ENCODE measurements at regions not wholly inside any gene's neighbourhood (a gene's known extent, or its start where the extent isn't known, plus 50 kb on each side); places are given as distances from the start of the nearest gene placed in this dataset.

DNA sequence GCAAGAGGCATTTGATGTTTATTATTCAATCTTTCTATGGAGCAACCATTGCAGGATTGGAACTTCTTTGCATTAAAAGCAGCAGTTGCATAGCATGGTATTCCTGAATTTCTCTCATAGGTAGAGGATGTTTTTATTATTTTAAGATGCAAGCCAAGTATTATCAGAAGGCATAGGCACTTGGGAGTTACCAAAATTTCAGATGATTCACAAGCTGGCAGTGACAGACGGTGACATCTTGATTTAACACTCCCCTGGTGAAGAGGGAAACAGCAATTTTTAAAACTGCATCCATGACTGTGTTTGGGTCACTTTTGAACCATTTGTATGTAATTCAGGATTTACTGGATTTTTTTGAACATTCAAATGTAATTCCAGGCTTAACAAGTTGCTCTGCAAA, 654.3 kb downstream of the SLC4A3 start:
- no peaks in the 10 kb centered on the region for H3K4me1 Mint-ChIP-seq
- H3K9me3 Mint-ChIP-seq, result no peaks in the 10 kb centered on the region
- H3K27me3 Mint-ChIP-seq, result no peaks in the 10 kb centered on the region
- H3K36me3 Mint-ChIP-seq, result no peaks in the 10 kb centered on the region
- H3K27ac Mint-ChIP-seq, result no peak overlapping the region
- no peak for DNase-seq
- H3K4me3 Mint-ChIP-seq, result no peak overlapping the region

DNA sequence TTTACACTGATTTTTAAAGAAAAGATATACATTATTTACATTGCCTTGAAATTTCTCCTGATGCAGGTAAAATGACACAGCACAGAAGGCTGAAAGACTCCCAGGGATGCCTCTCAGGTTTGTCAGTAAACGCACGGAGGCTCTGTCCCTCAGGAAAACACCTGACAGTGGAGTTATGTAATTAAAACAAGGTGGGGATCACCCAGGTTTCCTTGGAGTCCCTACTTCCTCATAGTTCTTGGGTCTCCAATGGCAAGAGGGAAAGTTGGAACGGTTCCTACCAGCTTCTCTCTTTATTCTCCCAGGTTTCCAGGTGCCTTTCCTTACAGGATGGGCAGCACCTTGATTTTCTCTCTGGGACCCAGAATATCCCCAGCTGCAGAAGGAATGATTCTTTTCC, 654.8 kb downstream of the SLC4A3 start:
- H3K27ac Mint-ChIP-seq, result no peak overlapping the region
- H3K9me3 Mint-ChIP-seq, result no peaks in the 10 kb centered on the region
- no peaks in the 10 kb centered on the region for H3K36me3 Mint-ChIP-seq
- H3K4me3 Mint-ChIP-seq, result no peak overlapping the region
- no peak for DNase-seq
- H3K27me3 Mint-ChIP-seq, result no peaks in the 10 kb centered on the region
- no peaks in the 10 kb centered on the region for H3K4me1 Mint-ChIP-seq

DNA sequence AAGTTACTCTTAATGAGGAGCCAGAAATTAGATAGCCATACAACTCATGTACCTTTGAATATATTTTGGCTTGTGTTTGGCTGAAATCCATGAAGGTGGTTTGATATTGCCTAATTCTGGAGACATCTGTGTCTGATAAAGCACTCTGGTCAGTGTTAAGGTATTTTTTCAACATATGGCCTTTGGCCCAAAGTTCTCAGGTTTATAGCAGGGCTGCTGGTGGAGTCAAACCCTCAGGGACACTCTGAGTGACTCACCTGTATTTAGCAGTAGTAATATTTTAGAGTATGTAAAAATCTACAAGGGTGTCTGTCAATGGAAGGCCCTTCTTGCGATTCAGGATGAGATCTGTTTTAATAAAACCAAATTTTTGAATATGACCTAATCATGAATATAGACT, 666.5 kb downstream of the SLC4A3 start:
- H3K4me3 Mint-ChIP-seq, result no peak overlapping the region
- no peaks in the 10 kb centered on the region for H3K27me3 Mint-ChIP-seq
- no peak overlapping the region for H3K27ac Mint-ChIP-seq
- H3K9me3 Mint-ChIP-seq, result peaks cover 2% of the 10 kb centered on the region
- no peaks in the 10 kb centered on the region for H3K4me1 Mint-ChIP-seq
- H3K36me3 Mint-ChIP-seq, result no peaks in the 10 kb centered on the region
- DNase-seq, result no peak

DNA sequence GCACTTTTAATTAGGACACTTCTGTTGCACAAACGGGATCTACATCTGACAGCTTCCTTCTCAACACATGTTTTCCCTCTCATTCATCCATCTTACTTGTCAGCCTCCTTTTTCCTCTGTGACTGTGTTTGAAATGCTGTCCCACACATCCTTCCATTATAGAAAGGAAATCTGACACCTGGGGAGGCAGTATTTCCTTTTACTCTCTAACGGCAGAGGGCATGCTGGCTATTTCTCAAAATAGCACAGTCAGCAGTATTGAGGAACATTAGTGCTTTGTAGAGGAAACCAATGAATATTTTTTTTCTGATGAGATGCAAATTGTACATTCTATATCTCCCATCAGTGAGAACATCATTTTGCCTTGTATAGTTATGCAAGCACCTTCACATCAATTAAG, 668.7 kb downstream of the SLC4A3 start:
- no peaks in the 10 kb centered on the region for H3K27me3 Mint-ChIP-seq
- peaks cover 2% of the 10 kb centered on the region for H3K9me3 Mint-ChIP-seq
- DNase-seq, result no peak
- H3K4me3 Mint-ChIP-seq, result no peak overlapping the region
- H3K4me1 Mint-ChIP-seq, result no peaks in the 10 kb centered on the region
- H3K27ac Mint-ChIP-seq, result no peak overlapping the region
- no peaks in the 10 kb centered on the region for H3K36me3 Mint-ChIP-seq

- no peak overlapping the region for H3K4me3 Mint-ChIP-seq
- peaks cover 2% of the 10 kb centered on the region for H3K9me3 Mint-ChIP-seq
- no peaks in the 10 kb centered on the region for H3K36me3 Mint-ChIP-seq
- H3K27me3 Mint-ChIP-seq, result no peaks in the 10 kb centered on the region
- DNase-seq, result no peak
- H3K4me1 Mint-ChIP-seq, result no peaks in the 10 kb centered on the region
- no peak overlapping the region for H3K27ac Mint-ChIP-seq
Measured at GRCh38 chr2:220297093-220297492, 669.7 kb downstream of the SLC4A3 start.

DNA sequence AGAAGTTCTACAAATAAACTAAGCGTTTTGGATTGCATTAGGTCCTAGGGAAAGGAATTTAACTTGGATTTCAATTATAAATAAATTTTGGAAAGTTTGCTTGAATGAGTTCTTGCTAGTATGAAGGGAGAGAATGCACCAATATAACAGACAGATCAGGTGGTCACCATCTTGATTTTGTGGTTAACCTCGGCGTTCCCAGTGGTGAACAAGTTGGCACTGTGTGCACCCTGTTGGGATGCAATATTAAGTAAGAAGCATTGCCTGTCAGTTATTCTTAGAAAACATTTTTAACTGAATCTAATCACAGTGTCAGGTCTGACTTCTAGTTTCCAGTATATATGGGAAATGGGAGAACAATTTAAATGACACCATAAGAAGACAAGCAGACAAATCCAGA, 673.4 kb downstream of the SLC4A3 start:
- H3K4me1 Mint-ChIP-seq, result no peaks in the 10 kb centered on the region
- no peak overlapping the region for H3K27ac Mint-ChIP-seq
- no peak overlapping the region for H3K4me3 Mint-ChIP-seq
- H3K9me3 Mint-ChIP-seq, result no peaks in the 10 kb centered on the region
- no peak for DNase-seq
- no peaks in the 10 kb centered on the region for H3K27me3 Mint-ChIP-seq
- no peaks in the 10 kb centered on the region for H3K36me3 Mint-ChIP-seq

DNA sequence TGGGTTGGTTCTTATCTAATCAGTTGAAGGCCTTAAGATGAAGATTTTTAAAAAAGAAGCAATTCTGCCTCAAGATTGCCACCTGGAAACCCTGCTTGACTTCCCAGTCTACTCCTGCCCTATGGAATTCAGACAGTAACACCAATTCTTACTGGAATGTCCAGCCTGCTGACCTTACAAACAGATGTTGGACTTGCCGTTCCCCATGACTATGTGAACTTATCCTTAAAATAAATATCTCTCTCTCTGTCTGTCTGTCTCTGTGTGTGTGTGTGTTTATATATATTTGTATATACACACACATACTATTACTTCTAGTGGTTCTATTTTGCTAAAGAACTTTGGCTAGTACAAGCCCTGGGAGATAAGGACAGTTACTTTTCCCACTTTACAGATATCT, 675.3 kb downstream of the SLC4A3 start:
- no peaks in the 10 kb centered on the region for H3K9me3 Mint-ChIP-seq
- no peaks in the 10 kb centered on the region for H3K36me3 Mint-ChIP-seq
- no peak for DNase-seq
- no peak overlapping the region for H3K4me3 Mint-ChIP-seq
- H3K27me3 Mint-ChIP-seq, result no peaks in the 10 kb centered on the region
- no peaks in the 10 kb centered on the region for H3K4me1 Mint-ChIP-seq
- no peak overlapping the region for H3K27ac Mint-ChIP-seq

DNA sequence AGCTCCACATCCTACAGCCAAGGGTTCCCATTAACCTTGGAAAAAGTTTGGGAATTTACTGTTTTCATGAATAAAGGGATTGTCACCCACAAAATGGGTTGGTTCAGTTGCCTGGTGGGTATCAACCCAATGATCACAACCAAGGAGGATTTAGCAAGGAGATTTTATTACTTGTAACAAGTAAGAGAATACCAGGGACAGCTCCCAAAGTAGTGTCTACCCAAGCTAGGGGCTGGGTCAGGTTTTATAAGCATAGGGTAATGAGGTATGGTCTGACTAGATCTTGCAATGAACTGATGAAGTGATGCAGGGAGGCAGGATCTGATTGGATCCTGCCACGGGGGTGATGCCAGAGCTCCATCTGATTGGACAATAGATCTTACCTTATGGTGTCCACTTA, 681.8 kb downstream of the SLC4A3 start:
- no peaks in the 10 kb centered on the region for H3K36me3 Mint-ChIP-seq
- no peaks in the 10 kb centered on the region for H3K4me1 Mint-ChIP-seq
- no peak overlapping the region for H3K4me3 Mint-ChIP-seq
- no peak overlapping the region for H3K27ac Mint-ChIP-seq
- H3K9me3 Mint-ChIP-seq, result peaks cover 2% of the 10 kb centered on the region
- no peak for DNase-seq
- H3K27me3 Mint-ChIP-seq, result no peaks in the 10 kb centered on the region

DNA sequence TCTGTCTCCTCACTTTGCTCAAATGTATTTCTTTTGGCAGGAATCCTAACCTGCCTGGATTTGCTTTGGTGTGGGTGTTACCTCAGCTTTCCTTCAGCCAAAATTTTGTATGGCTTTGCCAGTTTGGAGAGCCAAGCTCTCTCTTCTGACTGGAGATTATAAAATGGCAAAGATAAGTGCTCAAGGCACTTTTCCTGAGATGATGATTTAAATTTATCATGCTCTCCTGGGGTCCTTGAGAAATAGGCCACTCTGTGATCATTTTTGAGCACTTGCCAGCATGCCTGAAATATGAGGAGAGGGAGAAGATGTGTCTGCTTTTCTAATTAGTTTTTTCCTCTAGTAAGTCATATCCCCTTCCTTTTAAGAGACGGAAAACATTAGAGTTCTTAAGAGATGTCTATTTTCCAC, 683.0 kb downstream of the SLC4A3 start:
- H3K9me3 Mint-ChIP-seq, result peaks cover 3% of the 10 kb centered on the region
- no peak overlapping the region for H3K27ac Mint-ChIP-seq
- no peaks in the 10 kb centered on the region for H3K36me3 Mint-ChIP-seq
- no peaks in the 10 kb centered on the region for H3K27me3 Mint-ChIP-seq
- no peaks in the 10 kb centered on the region for H3K4me1 Mint-ChIP-seq
- no peak for DNase-seq
- no peak overlapping the region for H3K4me3 Mint-ChIP-seq

DNA sequence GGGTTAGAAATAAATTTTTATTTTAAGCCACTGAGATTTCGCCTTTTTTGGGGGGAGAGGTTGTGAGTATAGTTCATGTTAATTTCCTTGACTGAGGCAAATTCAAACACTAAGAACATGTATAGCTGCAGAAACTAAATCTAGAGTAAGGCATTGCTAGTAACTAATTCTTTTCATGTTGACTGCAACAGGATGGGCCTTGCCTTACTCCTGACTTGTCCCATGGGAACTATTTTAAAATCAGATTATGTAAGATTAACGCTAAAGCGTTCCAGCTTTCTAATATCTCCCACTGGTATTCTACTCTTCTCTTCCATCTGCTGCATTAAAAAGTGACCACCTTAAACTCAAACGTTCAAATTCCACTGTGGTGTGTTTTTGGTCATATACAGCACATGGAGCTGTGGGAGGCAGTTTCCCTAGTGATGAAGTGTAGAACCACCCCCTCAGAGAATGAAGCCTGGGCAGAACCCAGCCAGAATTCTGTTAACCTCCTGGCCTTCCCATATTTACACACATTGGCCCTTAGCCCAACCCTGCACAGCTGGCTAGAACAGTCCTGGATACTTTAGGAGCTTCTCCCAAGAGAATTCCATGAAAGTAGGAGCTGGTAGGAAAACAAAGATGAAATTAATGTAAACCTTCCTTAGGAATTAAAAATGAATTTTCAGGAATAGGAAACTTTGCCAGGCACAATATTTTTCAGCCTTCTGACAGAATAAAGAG, 687.8 kb downstream of the SLC4A3 start:
- no peak overlapping the region for H3K27ac Mint-ChIP-seq
- no peaks in the 10 kb centered on the region for H3K4me1 Mint-ChIP-seq
- no peaks in the 10 kb centered on the region for H3K27me3 Mint-ChIP-seq
- no peak overlapping the region for H3K4me3 Mint-ChIP-seq
- H3K9me3 Mint-ChIP-seq, result peaks cover 1% of the 10 kb centered on the region
- no peaks in the 10 kb centered on the region for H3K36me3 Mint-ChIP-seq
- DNase-seq, result no peak

- Mint-ChIP-seq H3K9me3 (peaks cover 1% of the 10 kb centered on the region), H3K36me3 (no peaks in the 10 kb centered on the region), H3K27ac (no peak overlapping the region), H3K27me3 (no peaks in the 10 kb centered on the region), H3K4me3 (no peak overlapping the region), H3K4me1 (no peaks in the 10 kb centered on the region)
- no peak for DNase-seq
Measured at GRCh38 chr2:220318037-220318436, 690.6 kb downstream of the SLC4A3 start.

DNA sequence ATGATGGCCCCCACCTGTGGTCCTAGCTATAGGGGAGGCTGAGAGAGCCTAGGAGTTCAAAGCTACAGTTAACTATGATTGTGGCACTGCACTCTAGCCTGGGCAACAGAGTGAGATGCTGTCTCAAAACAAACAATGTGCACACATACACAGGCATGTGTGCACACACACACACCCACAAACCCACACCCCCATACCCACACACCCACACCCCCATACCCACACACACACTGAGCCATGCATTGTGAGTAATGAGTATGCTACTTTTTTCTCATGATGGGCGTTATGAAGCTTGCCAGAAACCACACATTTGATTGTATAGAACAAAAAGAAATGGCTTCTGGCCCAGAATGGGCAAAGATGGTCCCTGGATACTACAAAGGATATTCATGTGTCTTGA, 691.1 kb downstream of the SLC4A3 start:
- Mint-ChIP-seq H3K27ac (no peak overlapping the region), H3K4me3 (no peak overlapping the region), H3K4me1 (no peaks in the 10 kb centered on the region), H3K36me3 (no peaks in the 10 kb centered on the region), H3K27me3 (no peaks in the 10 kb centered on the region), H3K9me3 (peaks cover 1% of the 10 kb centered on the region)
- no peak for DNase-seq

DNA sequence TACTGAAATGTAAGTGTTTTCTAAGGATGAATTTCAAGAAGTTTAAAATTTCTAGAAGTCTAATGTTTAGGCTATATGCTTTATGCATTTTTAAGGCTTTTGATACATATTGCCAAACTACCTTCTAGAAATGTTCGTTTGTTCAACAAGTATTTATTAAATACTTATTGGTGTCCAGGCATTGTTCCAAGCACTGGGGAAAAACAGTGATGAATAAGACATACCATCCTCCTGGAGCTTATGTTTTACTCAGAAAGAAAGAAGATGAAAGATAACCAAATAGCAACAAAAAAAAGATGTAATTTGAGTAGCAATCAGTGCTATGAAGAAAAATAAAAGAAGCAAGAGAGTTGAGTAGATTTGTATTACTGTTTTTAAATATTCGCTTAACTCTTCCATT, 692.9 kb downstream of the SLC4A3 start:
- Mint-ChIP-seq H3K36me3 (no peaks in the 10 kb centered on the region), H3K27ac (no peak overlapping the region)

GRCh38 chr2:220332886-220333285, 705.5 kb downstream of the SLC4A3 start:
- Mint-ChIP-seq H3K4me1 (no peaks in the 10 kb centered on the region), H3K4me3 (no peak overlapping the region), H3K9me3 (peaks cover 11% of the 10 kb centered on the region), H3K27ac (no peak overlapping the region), H3K36me3 (no peaks in the 10 kb centered on the region), H3K27me3 (no peaks in the 10 kb centered on the region)
- DNase-seq, result no peak

More for the DNA sequence above, 692.9 kb downstream of the SLC4A3 start:
- Mint-ChIP-seq H3K9me3 (no peaks in the 10 kb centered on the region), H3K4me1 (no peaks in the 10 kb centered on the region), H3K4me3 (no peak overlapping the region), H3K27me3 (no peaks in the 10 kb centered on the region)
- DNase-seq, result no peak

DNA sequence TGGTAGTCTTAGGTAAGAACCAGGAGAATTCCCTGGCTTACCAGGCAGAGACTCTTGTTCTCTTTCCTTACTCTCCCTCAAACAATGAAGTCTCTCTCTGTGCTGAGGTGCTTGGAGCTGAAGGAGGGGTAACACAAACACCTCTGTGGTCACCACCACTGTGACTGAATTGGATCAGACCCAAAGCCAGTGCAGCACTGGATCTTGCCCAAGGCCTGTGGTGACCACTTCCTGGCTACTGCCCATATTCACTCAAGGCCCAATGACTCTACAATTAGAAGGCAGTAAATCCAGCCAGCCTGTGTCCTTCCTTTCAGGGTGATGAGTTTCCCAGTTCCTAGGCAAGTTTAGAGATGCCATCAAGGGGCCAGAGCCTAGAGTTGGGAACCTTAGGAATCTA, 706.8 kb downstream of the SLC4A3 start:
- DNase-seq, result no peak
- Mint-ChIP-seq H3K4me3 (no peak overlapping the region), H3K4me1 (no peaks in the 10 kb centered on the region), H3K27me3 (no peaks in the 10 kb centered on the region), H3K9me3 (peaks cover 10% of the 10 kb centered on the region), H3K36me3 (no peaks in the 10 kb centered on the region), H3K27ac (no peak overlapping the region)

- no peak for DNase-seq
- Mint-ChIP-seq H3K36me3 (no peaks in the 10 kb centered on the region), H3K4me1 (no peaks in the 10 kb centered on the region), H3K9me3 (peaks cover 8% of the 10 kb centered on the region), H3K27ac (no peak overlapping the region), H3K27me3 (no peaks in the 10 kb centered on the region), H3K4me3 (no peak overlapping the region)
Measured at GRCh38 chr2:220334871-220335590, 707.6 kb downstream of the SLC4A3 start.

Measured in activated naive CD8-positive, alpha-beta T cell treated with anti-CD3 and anti-CD28 coated beads for 36 hours (primary cell).